ENCODE measurements at regions not wholly inside any gene's neighbourhood (a gene's known extent, or its start where the extent isn't known, plus 50 kb on each side); places are given as distances from the start of the nearest gene placed in this dataset.
A peak's percentile ranks its signal among the peaks of the same experiment; 100 is the strongest.

- intact Hi-C loops (cut with micrococcal nuclease) = loop anchor here (5.0 to 10.0 kb wide), 2 partner anchors 102 to 160 kb away; no protein-coding TSS in a partner anchor
- H3K79me2 ChIP-seq (ENCODE audit: control insufficient read depth, insufficient read depth, low read length) = no peaks in the 10 kb centered on the region
- in situ Hi-C loops (cut with MboI) = no loop called here
- DNase-seq (ENCODE audit: extremely low read depth in 1 of 4, low spot score in 3 of 4) (no peak), FAIRE-seq (no peak), ATAC-seq (peak; percentile 39; the same call in 1 of the 3 replicates)
- no peak overlapping the region for H3K27ac ChIP-seq (ENCODE audit: extremely low read depth, low read depth, low read length)
- no TSS peak for BruUV-seq (replicated peaks)
- no peak overlapping the region for H3K4me3 ChIP-seq
- no peak overlapping the region for H3K9ac ChIP-seq (ENCODE audit: insufficient read depth in 1 of 2, low read depth in 2 of 2, low read length in 2 of 2)
- no peaks in the 10 kb centered on the region for H3K36me3 ChIP-seq (ENCODE audit: control insufficient read depth, insufficient read depth, low read length)
- H2AFZ ChIP-seq (ENCODE audit: low read depth, low read length) = no peak overlapping the region
- H3K9me1 ChIP-seq (ENCODE audit: control insufficient read depth, insufficient read depth, low read length) = no peaks in the 10 kb centered on the region
- no peaks in the 10 kb centered on the region for H4K20me1 ChIP-seq (replicated peaks; ENCODE audit: control insufficient read depth, insufficient read depth, low read length)
- ChIA-PET CTCF (ENCODE audit: low intra/inter-chr PET ratio) (no interaction called here), POLR2A (interaction anchor here (0.6 to 1.1 kb wide), 2 partner anchors 12 to 37 kb away, joined by 3 read pairs; no protein-coding TSS in a partner anchor)
- no peaks in the 10 kb centered on the region; a peak in 1 of 5 replicates for H3K4me1 ChIP-seq (replicated peaks in 1 of 2; ENCODE audit: control insufficient read depth in 2 of 2, insufficient read depth in 2 of 2, low read length in 2 of 2)
- H3K4me2 ChIP-seq (ENCODE audit: insufficient read depth, low read length) = no peak overlapping the region
- no peaks in the 10 kb centered on the region for H3K9me3 ChIP-seq (replicated peaks; ENCODE audit: control insufficient read depth, insufficient read depth, low read depth, low read length)
- 47% methylated on average over 2 of the region's 9 CpGs for WGBS (ENCODE audit: insufficient coverage, low coverage, missing lambda C conversion rate)
- TF ChIP-seq ZNF57 (CRISPR knock-in tag; IDR thresholded peaks at IDR 0.05) (no peak), ESRRB (CRISPR knock-in tag; IDR thresholded peaks at IDR 0.05; ENCODE audit: borderline replicate concordance) (no peak), CBX8 (IDR thresholded peaks at IDR 0.05; ENCODE audit: borderline replicate concordance, extremely low read depth, low read depth, low read length, poor library complexity, severe bottlenecking) (no peak), KAT8 (IDR thresholded peaks at IDR 0.05; ENCODE audit: low read depth) (no peak), IRF1 (CRISPR knock-in tag; IDR thresholded peaks at IDR 0.05; ENCODE audit: borderline replicate concordance) (no peak), E2F4 (CRISPR knock-in tag; IDR thresholded peaks at IDR 0.05; ENCODE audit: low read depth) (no peak), LARP7 (IDR thresholded peaks at IDR 0.05) (no peak), LEF1 (IDR thresholded peaks at IDR 0.05) (no peak), MEF2D (tag; conservative IDR thresholded peaks at IDR 0.05; ENCODE audit: low read depth) (no peak), GATAD2A (IDR thresholded peaks at IDR 0.05) (no peak), ZNF347 (CRISPR knock-in tag; IDR thresholded peaks at IDR 0.05; ENCODE audit: low read depth) (no peak), NR1H2 (CRISPR knock-in tag; IDR thresholded peaks at IDR 0.05) (no peak), BACH1 (tag; IDR thresholded peaks at IDR 0.05) (no peak), HCFC1 (IDR thresholded peaks at IDR 0.05; ENCODE audit: low read depth, low read length) (no peak)
- H3K27me3 ChIP-seq (ENCODE audit: control insufficient read depth in 2 of 2, insufficient read depth in 2 of 2, low read length in 2 of 2) = peaks cover 0 to 8% of the 10 kb centered on the region in 2 experiments; a peak in 2 of 5 replicates
Observed at GRCh38 chr10:128734734-128735133, 608.5 kb upstream of the MKI67 start.

Measured in K562 (cell line).